SJCRH30 (cell line): ENCODE measurements at regions not wholly inside any gene's neighbourhood (a gene's known extent, or its start where the extent isn't known, plus 50 kb on each side); places are given as distances from the start of the nearest gene placed in this dataset.

Source experiments
- DNase-seq, 2 experiments: peaks; one replicate each; pipeline ENCODE4 v3.0.0-alpha.2; 2015 to 2020
- H3K27ac ChIP-seq: fragments of 250-450 bp; sonication (Bioruptor Pico); 2 replicates; pipeline ENCODE4 v1.5.1; 2020; ENCODE audit warnings: mild to moderate bottlenecking, moderate library complexity
- H3K27me3 ChIP-seq: fragments of 250-450 bp; sonication (Bioruptor Pico); 2 replicates; pipeline ENCODE4 v1.5.1; 2020; ENCODE audit warnings: mild to moderate bottlenecking, moderate library complexity
- H3K36me3 ChIP-seq: fragments of 250-450 bp; sonication (Bioruptor Pico); 2 replicates; pipeline ENCODE4 v1.5.1; 2020; ENCODE audit warnings: mild to moderate bottlenecking, moderate library complexity
- H3K4me1 ChIP-seq: fragments of 250-450 bp; sonication (Bioruptor Pico); 2 replicates; pipeline ENCODE4 v1.5.1; 2020; ENCODE audit warnings: mild to moderate bottlenecking, moderate library complexity
- H3K4me3 ChIP-seq: fragments of 250-450 bp; sonication (Bioruptor Pico); 2 replicates; pipeline ENCODE4 v1.5.1; 2020; ENCODE audit warnings: mild to moderate bottlenecking, moderate library complexity
- H3K9me3 ChIP-seq: fragments of 250-450 bp; sonication (Bioruptor Pico); replicated peaks from 2 replicates; pipeline ENCODE4 v1.5.1; 2020; ENCODE audit warnings: mild to moderate bottlenecking, moderate library complexity

GRCh38 chr5:143571642-143572624 is 168.4 kb upstream of the NR3C1 start:
- H3K4me3 ChIP-seq: no peak overlapping the region
- no peaks in the 10 kb centered on the region for H3K4me1 ChIP-seq
- no peaks in the 10 kb centered on the region for H3K36me3 ChIP-seq
- H3K9me3 ChIP-seq: no peaks in the 10 kb centered on the region
- H3K27me3 ChIP-seq: 0 out of 2 replicates have a peak, but pooled peaks cover 3% of the 10 kb centered on the region
- no peak for DNase-seq
- H3K27ac ChIP-seq: no peak overlapping the region

GRCh38 chr5:143570989-143571388 is 167.5 kb upstream of the NR3C1 start:
- Histone ChIP-seq H3K27me3 (0 out of 2 replicates have a peak, but pooled peaks cover 3% of the 10 kb centered on the region), H3K27ac (no peak overlapping the region), H3K4me1 (no peaks in the 10 kb centered on the region), H3K9me3 (no peaks in the 10 kb centered on the region), H3K4me3 (no peak overlapping the region), H3K36me3 (no peaks in the 10 kb centered on the region)
- no peak for DNase-seq

GRCh38 chr5:143569722-143570567 is 166.5 kb upstream of the NR3C1 start:
- DNase-seq: no peak
- Histone ChIP-seq H3K27ac (no peak overlapping the region), H3K9me3 (no peaks in the 10 kb centered on the region), H3K4me1 (no peaks in the 10 kb centered on the region), H3K36me3 (no peaks in the 10 kb centered on the region), H3K4me3 (no peak overlapping the region), H3K27me3 (0 out of 2 replicates have a peak, but pooled peaks cover 3% of the 10 kb centered on the region)

DNA sequence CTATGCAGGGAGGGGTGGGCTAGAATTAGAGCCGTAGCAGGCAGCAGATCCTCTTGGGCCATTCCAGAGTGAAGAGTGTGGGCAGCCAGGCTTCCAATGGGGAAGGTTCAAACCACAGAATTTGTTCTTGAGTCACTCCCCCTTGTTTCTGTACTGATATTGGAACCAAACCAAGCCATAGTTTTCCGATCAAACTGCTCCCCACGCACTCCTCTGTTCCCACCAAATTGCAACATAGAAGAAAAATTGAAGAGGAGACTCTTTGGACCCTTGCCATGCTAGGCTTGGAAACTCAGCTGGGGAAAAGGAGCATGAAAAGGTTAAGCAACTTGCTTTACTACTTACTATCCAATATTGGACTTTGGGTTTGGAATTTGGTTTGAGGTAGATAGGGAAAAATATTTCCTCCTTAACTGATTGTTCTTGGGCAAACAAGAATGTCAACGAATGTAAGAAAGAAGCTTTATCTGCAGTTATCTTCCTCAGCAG is 165.8 kb upstream of the NR3C1 start:
- Histone ChIP-seq H3K27ac (no peak overlapping the region), H3K36me3 (no peaks in the 10 kb centered on the region), H3K4me1 (no peaks in the 10 kb centered on the region), H3K9me3 (no peaks in the 10 kb centered on the region), H3K4me3 (no peak overlapping the region), H3K27me3 (0 out of 2 replicates have a peak, but pooled peaks cover 3% of the 10 kb centered on the region)
- no peak for DNase-seq

- Histone ChIP-seq H3K27ac (no peak overlapping the region), H3K9me3 (no peaks in the 10 kb centered on the region), H3K27me3 (no peaks in the 10 kb centered on the region), H3K4me3 (no peak overlapping the region), H3K4me1 (no peaks in the 10 kb centered on the region), H3K36me3 (no peaks in the 10 kb centered on the region)
- DNase-seq: no peak
These were observed 164.4 kb upstream of the NR3C1 start for GRCh38 chr5:143567583-143568504.

DNA sequence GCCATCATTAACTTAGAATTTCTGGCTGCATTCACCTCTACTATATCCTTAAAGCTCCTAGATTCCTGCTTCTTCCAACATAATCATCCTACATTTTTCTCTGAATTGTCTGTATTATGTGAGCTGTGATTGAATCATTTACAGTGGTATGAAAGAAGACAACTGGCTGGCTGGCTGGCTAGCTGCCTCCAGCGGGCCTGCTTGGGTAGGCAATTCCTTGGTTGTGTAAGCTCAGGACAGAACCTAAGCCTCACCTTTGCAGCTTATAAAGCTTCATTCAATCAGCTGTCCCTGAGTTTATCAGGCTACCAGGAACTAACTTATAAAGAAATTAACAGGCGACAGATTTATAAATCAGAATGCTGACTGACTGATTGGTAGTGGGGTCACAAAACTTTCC is 162.7 kb upstream of the NR3C1 start:
- Histone ChIP-seq H3K4me3 (no peak overlapping the region), H3K36me3 (no peaks in the 10 kb centered on the region), H3K27me3 (no peaks in the 10 kb centered on the region), H3K4me1 (no peaks in the 10 kb centered on the region), H3K9me3 (no peaks in the 10 kb centered on the region), H3K27ac (no peak overlapping the region)
- no peak for DNase-seq

GRCh38 chr5:143564417-143564816 is 160.9 kb upstream of the NR3C1 start:
- Histone ChIP-seq H3K4me3 (no peak overlapping the region), H3K36me3 (no peaks in the 10 kb centered on the region), H3K9me3 (no peaks in the 10 kb centered on the region), H3K27ac (no peak overlapping the region), H3K27me3 (no peaks in the 10 kb centered on the region), H3K4me1 (no peaks in the 10 kb centered on the region)
- DNase-seq: no peak

- Histone ChIP-seq H3K4me1 (no peaks in the 10 kb centered on the region), H3K9me3 (no peaks in the 10 kb centered on the region), H3K27ac (no peak overlapping the region), H3K4me3 (no peak overlapping the region), H3K27me3 (no peaks in the 10 kb centered on the region), H3K36me3 (no peaks in the 10 kb centered on the region)
- peak in 1 of 2 experiments; percentile 5 for DNase-seq
These were observed 159.4 kb upstream of the NR3C1 start for GRCh38 chr5:143562935-143563334.

DNA sequence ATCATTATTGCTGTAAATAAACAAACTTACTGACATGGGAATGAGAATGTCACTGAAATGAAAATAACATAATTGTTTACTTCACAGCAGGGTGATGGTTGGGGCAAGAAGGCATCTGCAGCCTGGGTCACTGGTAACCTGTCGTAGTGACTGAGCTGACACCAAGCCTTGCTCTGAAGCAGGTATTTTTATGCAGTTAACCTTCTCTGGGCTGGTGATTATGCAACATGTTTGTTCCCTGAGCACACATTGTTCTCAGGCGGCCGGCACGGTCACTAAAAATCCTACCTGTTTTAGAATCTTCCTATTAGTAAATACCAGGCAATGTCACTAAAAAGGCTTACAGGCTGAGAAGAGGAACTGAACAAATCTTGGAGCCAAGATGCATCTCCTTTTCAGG is 157.7 kb upstream of the NR3C1 start:
- H3K27ac ChIP-seq: no peak overlapping the region
- H3K4me1 ChIP-seq: peaks cover 10% of the 10 kb centered on the region; the same call in 1 of the 2 replicates
- H3K9me3 ChIP-seq: 0 out of 2 replicates have a peak, but pooled peaks cover 2% of the 10 kb centered on the region
- no peak overlapping the region for H3K4me3 ChIP-seq
- H3K27me3 ChIP-seq: no peaks in the 10 kb centered on the region
- H3K36me3 ChIP-seq: no peaks in the 10 kb centered on the region
- DNase-seq: no peak

DNA sequence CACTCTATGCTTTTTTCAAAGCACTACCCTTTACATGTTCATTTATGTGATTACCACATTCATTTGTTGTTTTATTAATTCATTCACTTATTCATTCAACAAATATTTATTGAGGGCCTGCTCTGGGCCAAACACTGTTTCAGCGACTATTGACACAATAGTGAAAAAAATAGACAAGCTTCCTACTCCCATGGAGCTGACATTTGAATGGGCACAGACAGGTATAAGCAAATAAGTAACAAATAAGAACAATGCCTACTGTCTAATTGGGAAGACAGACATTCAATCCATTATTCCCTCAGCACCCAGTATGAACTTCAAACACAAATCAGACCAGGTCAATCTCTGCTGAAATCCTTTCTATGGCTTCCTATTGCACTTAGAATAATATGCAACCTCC is 156.9 kb upstream of the NR3C1 start:
- H3K27ac ChIP-seq: no peak overlapping the region

DNA sequence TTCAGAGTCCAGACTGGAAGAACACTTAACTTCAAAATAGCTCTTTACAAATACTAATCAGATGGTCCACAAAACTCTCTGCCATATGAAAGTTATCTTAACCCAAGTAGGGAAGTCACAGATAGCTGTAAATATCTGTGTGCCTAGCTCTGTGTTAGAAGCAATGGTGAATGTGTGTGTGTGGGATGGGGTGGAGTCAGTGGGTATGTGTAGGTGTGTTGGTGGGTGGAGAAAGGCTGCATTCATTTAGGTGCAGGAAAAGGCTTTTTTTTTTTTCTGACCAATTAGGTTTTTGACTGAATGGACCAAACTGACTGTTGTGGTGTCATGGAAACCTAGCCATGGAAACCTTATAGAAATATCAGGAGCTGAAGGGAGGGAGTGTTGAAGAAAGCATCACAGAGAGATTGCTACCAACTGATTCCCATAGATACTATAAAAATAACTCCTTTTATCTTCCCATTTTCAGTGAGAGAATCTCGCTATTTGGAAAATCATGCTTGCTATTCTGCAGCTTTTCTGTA is 156.2 kb upstream of the NR3C1 start:
- H3K36me3 ChIP-seq: no peaks in the 10 kb centered on the region
- 0 out of 2 replicates have a peak, but pooled peaks cover 2% of the 10 kb centered on the region for H3K9me3 ChIP-seq
- H3K27me3 ChIP-seq: no peaks in the 10 kb centered on the region
- no peak overlapping the region for H3K4me3 ChIP-seq
- H3K4me1 ChIP-seq: peaks cover 10% of the 10 kb centered on the region; the same call in 1 of the 2 replicates
- no peak overlapping the region for H3K27ac ChIP-seq
- DNase-seq: no peak

More for the DNA sequence above, 156.9 kb upstream of the NR3C1 start:
- H3K9me3 ChIP-seq: 0 out of 2 replicates have a peak, but pooled peaks cover 2% of the 10 kb centered on the region
- no peaks in the 10 kb centered on the region for H3K36me3 ChIP-seq
- no peak for DNase-seq
- no peak overlapping the region for H3K4me3 ChIP-seq
- H3K4me1 ChIP-seq: peaks cover 10% of the 10 kb centered on the region; the same call in 1 of the 2 replicates
- no peaks in the 10 kb centered on the region for H3K27me3 ChIP-seq

- H3K36me3 ChIP-seq: no peaks in the 10 kb centered on the region
- 0 out of 2 replicates have a peak, but pooled peaks cover 2% of the 10 kb centered on the region for H3K9me3 ChIP-seq
- H3K4me1 ChIP-seq: peaks cover 10% of the 10 kb centered on the region; the same call in 1 of the 2 replicates
- H3K4me3 ChIP-seq: no peak overlapping the region
- no peak overlapping the region for H3K27ac ChIP-seq
- no peaks in the 10 kb centered on the region for H3K27me3 ChIP-seq
- DNase-seq: no peak
These were observed 154.6 kb upstream of the NR3C1 start for GRCh38 chr5:143558048-143558447.

GRCh38 chr5:143557061-143557818 is 153.8 kb upstream of the NR3C1 start:
- Histone ChIP-seq H3K27ac (no peak overlapping the region), H3K36me3 (no peaks in the 10 kb centered on the region), H3K4me3 (no peak overlapping the region), H3K9me3 (0 out of 2 replicates have a peak, but pooled peaks cover 2% of the 10 kb centered on the region), H3K27me3 (no peaks in the 10 kb centered on the region), H3K4me1 (peaks cover 10% of the 10 kb centered on the region; the same call in 1 of the 2 replicates)
- peak; percentile 6 to 24 for DNase-seq
